GM23338 (cell line): ENCODE measurements at regions not wholly inside any gene's neighbourhood (a gene's known extent, or its start where the extent isn't known, plus 50 kb on each side); places are given as distances from the start of the nearest gene placed in this dataset.

Source experiments
- ATAC-seq: fragments of 200-7000 bp; cut with Tn5 transposase; 3 replicates; pipeline ENCODE4 v1.9.1; 2020
- DNase-seq: peaks from one replicate; pipeline ENCODE4 v3.0.0-alpha.2; 2015; ENCODE audit warnings: low spot score
- H2AFZ ChIP-seq: fragments of 200-600 bp; sonication (generic); 2 replicates; pipeline ENCODE4 v1.8.0; 2016; ENCODE audit warnings: antibody characterized with exemption, mild to moderate bottlenecking, moderate library complexity
- H3F3A ChIP-seq: fragments of 200-600 bp; sonication (generic); replicated peaks from 2 replicates; pipeline ENCODE4 v1.8.0; 2017; ENCODE audit warnings: antibody characterized with exemption, mixed run types, low read depth
- H3K27ac ChIP-seq: fragments of 200-600 bp; sonication (generic); 2 replicates; pipeline ENCODE4 v1.6.1; 2016; ENCODE audit warnings: low read depth
- H3K27me3 ChIP-seq: fragments of 200-600 bp; sonication (generic); 2 replicates; pipeline ENCODE4 v1.8.0; 2016; ENCODE audit warnings: mild to moderate bottlenecking, mixed run types, moderate library complexity; ENCODE audit not compliant: insufficient read depth
- H3K36me3 ChIP-seq: fragments of 200-600 bp; sonication (generic); 2 replicates; pipeline ENCODE4 v1.8.0; 2016; ENCODE audit warnings: mild to moderate bottlenecking; ENCODE audit not compliant: insufficient read depth
- H3K4me1 ChIP-seq: fragments of 200-600 bp; sonication (generic); 2 replicates; pipeline ENCODE4 v1.8.0; 2016; ENCODE audit warnings: mild to moderate bottlenecking, moderate library complexity; ENCODE audit not compliant: insufficient read depth
- H3K4me2 ChIP-seq: fragments of 200-600 bp; sonication (generic); 2 replicates; pipeline ENCODE4 v1.7.1; 2017; ENCODE audit warnings: mixed run types
- H3K4me3 ChIP-seq: fragments of 200-600 bp; sonication (generic); 2 replicates; pipeline ENCODE4 v1.6.1; 2016; ENCODE audit warnings: mixed run types
- H3K79me2 ChIP-seq: fragments of 200-600 bp; sonication (generic); replicated peaks from 2 replicates; pipeline ENCODE4 v1.8.0; 2017; ENCODE audit warnings: mild to moderate bottlenecking; ENCODE audit not compliant: insufficient read depth
- H3K9me2 ChIP-seq: fragments of 200-600 bp; sonication (generic); 2 replicates; pipeline ENCODE4 v1.8.0; 2017; ENCODE audit not compliant: insufficient read depth
- H4K20me1 ChIP-seq: fragments of 200-600 bp; sonication (generic); replicated peaks from 2 replicates; pipeline ENCODE4 v1.8.0; 2017; ENCODE audit warnings: mild to moderate bottlenecking; ENCODE audit not compliant: insufficient read depth
- H3K27ac Mint-ChIP-seq: 2 replicates; pipeline ENCODE4 v1.8.0; 2020; ENCODE audit warnings: inconsistent platforms, mild to moderate bottlenecking, moderate library complexity, mixed read lengths
- H3K27me3 Mint-ChIP-seq: 3 replicates; pipeline ENCODE4 v1.8.0; 2022; ENCODE audit warnings: low read depth, mild to moderate bottlenecking, moderate library complexity, mixed read lengths, inconsistent platforms; ENCODE audit not compliant: insufficient read depth, poor library complexity
- H3K36me3 Mint-ChIP-seq: 3 replicates; pipeline ENCODE4 v1.8.0; 2021; ENCODE audit warnings: low read depth, mild to moderate bottlenecking, inconsistent platforms, moderate library complexity, mixed read lengths
- H3K4me1 Mint-ChIP-seq: 3 replicates; pipeline ENCODE4 v1.8.0; 2020; ENCODE audit warnings: mild to moderate bottlenecking, inconsistent platforms, mixed read lengths
- H3K4me3 Mint-ChIP-seq: 3 replicates; pipeline ENCODE4 v1.8.0; 2021; ENCODE audit warnings: moderate library complexity, mild to moderate bottlenecking, inconsistent platforms, mixed read lengths
- H3K9me3 Mint-ChIP-seq: 3 replicates; pipeline ENCODE4 v1.8.0; 2020; ENCODE audit warnings: moderate library complexity, mild to moderate bottlenecking, inconsistent platforms, mixed read lengths
- CREB1 ChIP-seq: fragments of 250-450 bp; sonication (Bioruptor Pico); IDR thresholded peaks from 2 replicates; pipeline ENCODE4 v1.5.0; 2020; ENCODE audit warnings: low read depth, mild to moderate bottlenecking, moderate library complexity
- CTCF ChIP-seq, 2 experiments: fragments of 200-600 bp in 1 of 2; sonication (generic) in 1 of 2; conservative IDR thresholded peaks; 2 replicates each; pipeline versions ENCODE4 v1.5.1 to v1.6.1; 2016 to 2017; ENCODE audit warnings: antibody characterized with exemption in 2 of 2, low read depth in 2 of 2, mild to moderate bottlenecking in 2 of 2, moderate library complexity in 1 of 2
- EZH2 ChIP-seq: fragments of 200-600 bp; sonication (generic); IDR thresholded peaks from one replicate; pipeline ENCODE4 v1.8.0; 2017; ENCODE audit warnings: antibody characterized with exemption, mild to moderate bottlenecking, low read depth; ENCODE audit not compliant: unreplicated experiment
- EZH2phosphoT487 ChIP-seq: fragments of 200-600 bp; sonication (generic); IDR thresholded peaks from one replicate; pipeline ENCODE4 v1.8.1; 2018; ENCODE audit warnings: antibody characterized with exemption; ENCODE audit not compliant: unreplicated experiment
- JUNB ChIP-seq: IDR thresholded peaks from one replicate; pipeline ENCODE4 v1.6.1; 2016; ENCODE audit warnings: antibody characterized with exemption; ENCODE audit not compliant: unreplicated experiment
- NANOG ChIP-seq: IDR thresholded peaks from 2 replicates; pipeline ENCODE4 v1.6.1; 2016; ENCODE audit warnings: antibody characterized with exemption, borderline replicate concordance
- STAT1 ChIP-seq: IDR thresholded peaks from one replicate; pipeline ENCODE4 v1.6.1; 2016; ENCODE audit warnings: antibody characterized with exemption; ENCODE audit not compliant: unreplicated experiment
- ZNF114 ChIP-seq: fragments of 250-450 bp; sonication (Bioruptor Pico); IDR thresholded peaks from 2 replicates; pipeline ENCODE4 v1.5.0; 2020; ENCODE audit warnings: mild to moderate bottlenecking, moderate library complexity
- TF ChIP-seq, protein P1 (sequence below): IDR thresholded peaks from one replicate; pipeline ENCODE4 v1.6.1; 2018; ENCODE audit warnings: antibody characterized with exemption; ENCODE audit not compliant: unreplicated experiment

DNA sequence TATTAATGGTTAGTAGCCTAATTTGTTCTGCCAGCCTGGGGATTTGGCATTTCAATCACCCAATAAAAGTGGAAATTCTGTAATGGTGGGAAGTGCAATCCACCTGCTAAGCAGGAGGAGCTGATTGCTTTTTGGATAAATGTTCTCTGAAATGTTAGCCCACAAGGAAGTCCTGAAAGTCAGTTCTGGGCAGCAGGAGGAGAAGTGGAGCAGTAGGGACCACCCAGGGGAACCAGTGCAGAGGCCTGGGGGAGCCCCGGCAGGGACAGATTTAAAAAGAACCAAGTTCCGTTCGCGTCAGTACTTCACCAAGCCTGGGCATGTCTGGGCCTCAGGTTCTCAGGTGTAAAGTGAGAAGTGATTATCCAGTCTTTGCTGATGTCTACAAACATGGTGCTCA lies 248.5 kb upstream of the RAB6C start:
- Histone ChIP-seq H3K27me3 (no peaks in the 10 kb centered on the region), H3K4me1 (no peaks in the 10 kb centered on the region), H3K79me2 (no peaks in the 10 kb centered on the region), H3K27ac (no peak overlapping the region), H3K9me2 (peaks cover 6% of the 10 kb centered on the region; the same call in 1 of the 2 replicates), H3K36me3 (no peaks in the 10 kb centered on the region), H3K4me2 (no peak overlapping the region), H3K4me3 (no peak overlapping the region), H3F3A (no peaks in the 10 kb centered on the region), H4K20me1 (no peaks in the 10 kb centered on the region), H2AFZ (peak overlapping the region; percentile 52; the same call in 1 of the 2 replicates)
- H3K4me1 Mint-ChIP-seq = peaks cover 10% of the 10 kb centered on the region; the same call in 2 of the 3 replicates
- H3K9me3 Mint-ChIP-seq = no peaks in the 10 kb centered on the region
- no peaks in the 10 kb centered on the region for H3K27me3 Mint-ChIP-seq
- H3K36me3 Mint-ChIP-seq = no peaks in the 10 kb centered on the region
- TF ChIP-seq NANOG (no peak), STAT1 (no peak), CREB1 (CRISPR knock-in tag) (no peak), EZH2 (no peak), CTCF (conservative IDR thresholded peaks at IDR 0.05; ENCODE audit: low read depth in 2 of 2) (no peak)
- H3K27ac Mint-ChIP-seq = no peak overlapping the region
- ATAC-seq = no peak
- no peak for DNase-seq
- no peak overlapping the region for H3K4me3 Mint-ChIP-seq

- no peaks in the 10 kb centered on the region for H3F3A ChIP-seq
- H3K9me3 Mint-ChIP-seq = no peaks in the 10 kb centered on the region
- no peak overlapping the region for H3K27ac Mint-ChIP-seq
- peaks cover 6% of the 10 kb centered on the region; the same call in 1 of the 2 replicates for H3K9me2 ChIP-seq
- peaks cover 10% of the 10 kb centered on the region; the same call in 2 of the 3 replicates for H3K4me1 Mint-ChIP-seq
- no peak overlapping the region for H3K4me3 ChIP-seq
- H3K4me3 Mint-ChIP-seq = no peak overlapping the region
- H3K4me2 ChIP-seq = no peak overlapping the region
- ATAC-seq (no peak), DNase-seq (no peak)
- H3K27me3 ChIP-seq = no peaks in the 10 kb centered on the region
- no peaks in the 10 kb centered on the region for H3K36me3 Mint-ChIP-seq
- no peaks in the 10 kb centered on the region for H4K20me1 ChIP-seq
- no peaks in the 10 kb centered on the region for H3K36me3 ChIP-seq
- no peaks in the 10 kb centered on the region for H3K4me1 ChIP-seq
- no peaks in the 10 kb centered on the region for H3K79me2 ChIP-seq
- no peak overlapping the region for H2AFZ ChIP-seq
- no peak overlapping the region for H3K27ac ChIP-seq
- H3K27me3 Mint-ChIP-seq = no peaks in the 10 kb centered on the region
- TF ChIP-seq CTCF (conservative IDR thresholded peaks at IDR 0.05; ENCODE audit: low read depth in 2 of 2) (no peak), EZH2phosphoT487 (no peak), CREB1 (CRISPR knock-in tag) (no peak), JUNB (no peak), ZNF114 (CRISPR knock-in tag) (no peak), NANOG (no peak)
- TF ChIP-seq, protein P1, sequence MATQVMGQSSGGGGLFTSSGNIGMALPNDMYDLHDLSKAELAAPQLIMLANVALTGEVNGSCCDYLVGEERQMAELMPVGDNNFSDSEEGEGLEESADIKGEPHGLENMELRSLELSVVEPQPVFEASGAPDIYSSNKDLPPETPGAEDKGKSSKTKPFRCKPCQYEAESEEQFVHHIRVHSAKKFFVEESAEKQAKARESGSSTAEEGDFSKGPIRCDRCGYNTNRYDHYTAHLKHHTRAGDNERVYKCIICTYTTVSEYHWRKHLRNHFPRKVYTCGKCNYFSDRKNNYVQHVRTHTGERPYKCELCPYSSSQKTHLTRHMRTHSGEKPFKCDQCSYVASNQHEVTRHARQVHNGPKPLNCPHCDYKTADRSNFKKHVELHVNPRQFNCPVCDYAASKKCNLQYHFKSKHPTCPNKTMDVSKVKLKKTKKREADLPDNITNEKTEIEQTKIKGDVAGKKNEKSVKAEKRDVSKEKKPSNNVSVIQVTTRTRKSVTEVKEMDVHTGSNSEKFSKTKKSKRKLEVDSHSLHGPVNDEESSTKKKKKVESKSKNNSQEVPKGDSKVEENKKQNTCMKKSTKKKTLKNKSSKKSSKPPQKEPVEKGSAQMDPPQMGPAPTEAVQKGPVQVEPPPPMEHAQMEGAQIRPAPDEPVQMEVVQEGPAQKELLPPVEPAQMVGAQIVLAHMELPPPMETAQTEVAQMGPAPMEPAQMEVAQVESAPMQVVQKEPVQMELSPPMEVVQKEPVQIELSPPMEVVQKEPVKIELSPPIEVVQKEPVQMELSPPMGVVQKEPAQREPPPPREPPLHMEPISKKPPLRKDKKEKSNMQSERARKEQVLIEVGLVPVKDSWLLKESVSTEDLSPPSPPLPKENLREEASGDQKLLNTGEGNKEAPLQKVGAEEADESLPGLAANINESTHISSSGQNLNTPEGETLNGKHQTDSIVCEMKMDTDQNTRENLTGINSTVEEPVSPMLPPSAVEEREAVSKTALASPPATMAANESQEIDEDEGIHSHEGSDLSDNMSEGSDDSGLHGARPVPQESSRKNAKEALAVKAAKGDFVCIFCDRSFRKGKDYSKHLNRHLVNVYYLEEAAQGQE = no peak
Measured at GRCh38 chr2:129731907-129732629, 247.4 kb upstream of the RAB6C start.
